Activated CD8-positive, alpha-beta T cell treated with anti-CD3 and anti-CD28 coated beads for 36 hours (primary cell): ENCODE measurements at regions not wholly inside any gene's neighbourhood (a gene's known extent, or its start where the extent isn't known, plus 50 kb on each side); places are given as distances from the start of the nearest gene placed in this dataset.

ENCODE experiments used
- ATAC-seq: fragments of 200-7000 bp; cut with Tn5 transposase; one replicate; pipeline ENCODE4 v1.10.0; 2021; ENCODE audit warnings: mild to moderate bottlenecking, moderate library complexity
- CTCF ChIA-PET: fragments of 350-600 bp; sonication (Branson Sonifier 250); formaldehyde crosslinking; loops from one replicate; lab custom pipeline; 2021; ENCODE audit warnings: antibody characterized with exemption; lab: Charles Lee
- POLR2A ChIA-PET: fragments of 350-600 bp; sonication (Branson Sonifier 250); formaldehyde crosslinking; loops from one replicate; lab custom pipeline; 2021; ENCODE audit warnings: antibody characterized with exemption; lab: Charles Lee
- DNase-seq: peaks from one replicate; pipeline ENCODE4 v3.0.0-alpha.2; 2020
- H3K27ac Mint-ChIP-seq: one replicate; pipeline ENCODE4 v1.8.0; 2021; ENCODE audit warnings: mild to moderate bottlenecking, mixed read lengths
- H3K27me3 Mint-ChIP-seq: one replicate; pipeline ENCODE4 v1.8.0; 2021; ENCODE audit warnings: mixed read lengths
- H3K36me3 Mint-ChIP-seq: one replicate; pipeline ENCODE4 v1.8.0; 2021; ENCODE audit warnings: low read depth, mixed read lengths
- H3K4me1 Mint-ChIP-seq: one replicate; pipeline ENCODE4 v1.8.0; 2021; ENCODE audit warnings: low read depth, mixed read lengths
- H3K4me3 Mint-ChIP-seq: one replicate; pipeline ENCODE4 v1.8.0; 2021; ENCODE audit warnings: mild to moderate bottlenecking, moderate library complexity, mixed read lengths
- H3K9me3 Mint-ChIP-seq: one replicate; pipeline ENCODE4 v1.8.0; 2021; ENCODE audit warnings: mixed read lengths
- intact Hi-C: fragments of 100-400 bp; cut with micrococcal nuclease; formaldehyde crosslinking; loops from one replicate; pipeline ENCODE4 v1.10.0; 2022
- TF ChIP-seq, protein P1 (sequence below): fragments of 200-600 bp; IDR thresholded peaks from one replicate; pipeline ENCODE4 v1.8.0; 2022; ENCODE audit warnings: antibody characterized with exemption, mild to moderate bottlenecking

GRCh38 chr10:117680601-117681000, 138.1 kb downstream of the EMX2 start:
- Mint-ChIP-seq H3K4me1 (no peaks in the 10 kb centered on the region), H3K4me3 (no peak overlapping the region), H3K9me3 (no peaks in the 10 kb centered on the region), H3K27ac (no peak overlapping the region), H3K27me3 (peaks cover 17% of the 10 kb centered on the region), H3K36me3 (no peaks in the 10 kb centered on the region)
- CTCF ChIA-PET, result no interaction called here
- intact Hi-C loops, result no loop called here
- ATAC-seq (no peak), DNase-seq (no peak)
- TF ChIP-seq, protein P1, sequence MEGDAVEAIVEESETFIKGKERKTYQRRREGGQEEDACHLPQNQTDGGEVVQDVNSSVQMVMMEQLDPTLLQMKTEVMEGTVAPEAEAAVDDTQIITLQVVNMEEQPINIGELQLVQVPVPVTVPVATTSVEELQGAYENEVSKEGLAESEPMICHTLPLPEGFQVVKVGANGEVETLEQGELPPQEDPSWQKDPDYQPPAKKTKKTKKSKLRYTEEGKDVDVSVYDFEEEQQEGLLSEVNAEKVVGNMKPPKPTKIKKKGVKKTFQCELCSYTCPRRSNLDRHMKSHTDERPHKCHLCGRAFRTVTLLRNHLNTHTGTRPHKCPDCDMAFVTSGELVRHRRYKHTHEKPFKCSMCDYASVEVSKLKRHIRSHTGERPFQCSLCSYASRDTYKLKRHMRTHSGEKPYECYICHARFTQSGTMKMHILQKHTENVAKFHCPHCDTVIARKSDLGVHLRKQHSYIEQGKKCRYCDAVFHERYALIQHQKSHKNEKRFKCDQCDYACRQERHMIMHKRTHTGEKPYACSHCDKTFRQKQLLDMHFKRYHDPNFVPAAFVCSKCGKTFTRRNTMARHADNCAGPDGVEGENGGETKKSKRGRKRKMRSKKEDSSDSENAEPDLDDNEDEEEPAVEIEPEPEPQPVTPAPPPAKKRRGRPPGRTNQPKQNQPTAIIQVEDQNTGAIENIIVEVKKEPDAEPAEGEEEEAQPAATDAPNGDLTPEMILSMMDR, result no peak
- POLR2A ChIA-PET, result no interaction called here

DNA sequence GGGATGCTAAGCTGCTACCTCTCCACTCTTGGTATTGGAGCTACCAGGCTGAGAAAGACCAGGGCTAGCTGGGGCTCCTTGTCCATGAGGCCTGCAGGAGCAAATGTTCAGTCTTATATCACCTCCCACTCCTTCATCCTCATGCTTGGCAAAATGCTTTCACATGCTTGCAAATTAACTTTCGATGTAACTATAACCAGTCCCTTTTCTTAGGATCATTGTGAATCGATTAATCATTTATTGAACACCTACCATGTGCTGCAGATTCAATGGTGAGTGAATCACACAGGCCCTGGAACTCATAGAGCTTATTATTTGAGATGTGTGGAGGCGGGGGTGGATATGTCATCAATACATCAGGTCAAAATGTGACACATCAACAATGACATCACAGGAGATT, 138.6 kb downstream of the EMX2 start:
- CTCF ChIA-PET, result no interaction called here
- H3K36me3 Mint-ChIP-seq, result no peaks in the 10 kb centered on the region
- H3K4me3 Mint-ChIP-seq, result no peak overlapping the region
- DNase-seq (no peak), ATAC-seq (no peak)
- H3K27me3 Mint-ChIP-seq, result peaks cover 17% of the 10 kb centered on the region
- H3K4me1 Mint-ChIP-seq, result no peaks in the 10 kb centered on the region
- TF ChIP-seq, protein P1, result no peak
- no peak overlapping the region for H3K27ac Mint-ChIP-seq
- POLR2A ChIA-PET, result no interaction called here
- intact Hi-C loops, result no loop called here
- H3K9me3 Mint-ChIP-seq, result no peaks in the 10 kb centered on the region

GRCh38 chr10:117684046-117684610, 141.6 kb downstream of the EMX2 start:
- Mint-ChIP-seq H3K4me3 (no peak overlapping the region), H3K27ac (no peak overlapping the region), H3K4me1 (no peaks in the 10 kb centered on the region), H3K27me3 (peaks cover 9% of the 10 kb centered on the region), H3K36me3 (no peaks in the 10 kb centered on the region), H3K9me3 (no peaks in the 10 kb centered on the region)
- POLR2A ChIA-PET, result no interaction called here
- ATAC-seq (no peak), DNase-seq (no peak)
- TF ChIP-seq, protein P1, result no peak
- CTCF ChIA-PET, result interaction anchor here (1.0 kb wide), 1 partner anchor 187 kb away, joined by 4 read pairs; no protein-coding TSS in a partner anchor
- intact Hi-C loops, result no loop called here

DNA sequence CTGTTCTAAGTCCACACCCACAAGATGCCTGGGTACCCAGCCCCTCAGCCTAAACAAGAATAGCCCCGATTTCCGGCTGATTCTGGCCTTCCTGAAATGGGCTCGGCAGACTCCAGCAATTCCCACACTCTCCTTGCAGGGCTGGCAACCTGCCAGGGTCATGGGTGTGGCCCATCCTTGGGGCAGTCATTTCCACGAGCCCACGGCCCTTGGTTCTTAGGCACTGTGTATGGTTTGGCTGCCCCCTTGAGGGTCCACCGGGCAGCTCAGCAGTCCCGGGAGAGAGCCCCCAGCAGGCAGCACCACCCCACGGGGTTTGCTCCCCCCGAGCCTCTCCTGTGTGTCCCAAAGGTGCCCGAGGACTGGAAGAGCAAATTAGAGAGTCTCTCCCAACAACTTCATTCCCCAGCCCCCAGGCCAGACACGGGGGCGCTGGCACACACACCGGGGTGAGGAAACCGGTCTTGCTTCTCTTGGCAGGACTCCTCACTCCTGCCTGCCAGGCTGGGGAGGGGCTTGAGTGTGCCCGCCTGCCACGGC, 142.2 kb downstream of the EMX2 start:
- DNase-seq, result no peak
- no peaks in the 10 kb centered on the region for H3K9me3 Mint-ChIP-seq
- no peak overlapping the region for H3K4me3 Mint-ChIP-seq
- H3K36me3 Mint-ChIP-seq, result no peaks in the 10 kb centered on the region
- ChIA-PET CTCF (interaction anchor here (1.0 kb wide), 1 partner anchor 188 kb away, joined by 4 read pairs; no protein-coding TSS in a partner anchor), POLR2A (no interaction called here)
- H3K4me1 Mint-ChIP-seq, result no peaks in the 10 kb centered on the region
- no peak overlapping the region for H3K27ac Mint-ChIP-seq
- peaks cover 7% of the 10 kb centered on the region for H3K27me3 Mint-ChIP-seq
- ATAC-seq, result no peak
- TF ChIP-seq, protein P1, result no peak
- intact Hi-C loops, result no loop called here

GRCh38 chr10:117685431-117685830, 142.9 kb downstream of the EMX2 start:
- ATAC-seq (no peak), DNase-seq (no peak)
- POLR2A ChIA-PET, result no interaction called here
- intact Hi-C loops, result no loop called here
- H3K4me1 Mint-ChIP-seq, result no peaks in the 10 kb centered on the region
- CTCF ChIA-PET, result no interaction called here
- no peak overlapping the region for H3K27ac Mint-ChIP-seq
- TF ChIP-seq, protein P1, result no peak
- H3K27me3 Mint-ChIP-seq, result peaks cover 7% of the 10 kb centered on the region
- H3K4me3 Mint-ChIP-seq, result no peak overlapping the region
- no peaks in the 10 kb centered on the region for H3K36me3 Mint-ChIP-seq
- no peaks in the 10 kb centered on the region for H3K9me3 Mint-ChIP-seq
